Ovary (tissue), 3 donors: ENCODE measurements at regions not wholly inside any gene's neighbourhood (a gene's known extent, or its start where the extent isn't known, plus 50 kb on each side); places are given as distances from the start of the nearest gene placed in this dataset.

ENCODE experiments used
- POLR2A ChIP-seq: fragments of 450-650 bp; IDR thresholded peaks from one replicate; pipeline ENCODE4 v1.6.1; 2017; ENCODE audit warnings: antibody characterized with exemption, mild to moderate bottlenecking, moderate library complexity
- TF ChIP-seq, protein P1 (sequence below), 3 donors: fragments of 450-650 bp in 2 of 3; fragments of 200-600 bp in 1 of 3; IDR thresholded peaks; one replicate each; pipeline versions ENCODE4 v1.5.1 to v1.8.0; 2016 to 2022; ENCODE audit warnings: antibody characterized with exemption in 3 of 3, mild to moderate bottlenecking in 1 of 3
- donor health status: DM: no; HTN: no; CAD: no.

DNA sequence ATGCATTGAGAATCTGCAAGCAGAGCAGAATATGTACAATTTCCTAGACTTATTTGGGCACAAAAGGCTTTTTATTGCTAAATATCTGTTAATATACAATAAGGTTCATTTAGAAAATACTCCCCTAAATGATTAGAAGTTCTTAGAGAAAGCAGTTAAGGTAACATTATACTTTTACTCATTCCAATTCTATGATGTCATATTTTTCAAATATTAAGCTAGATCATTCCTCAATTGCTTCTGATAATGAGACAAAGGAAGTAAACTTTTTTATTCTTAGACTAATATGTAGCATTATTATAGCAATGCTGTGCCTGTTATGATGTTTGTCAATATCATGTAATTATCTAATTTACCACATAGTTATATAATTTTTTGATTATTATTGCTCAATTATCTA is 447.0 kb downstream of the SLC16A7 start:
- TF ChIP-seq, protein P1, sequence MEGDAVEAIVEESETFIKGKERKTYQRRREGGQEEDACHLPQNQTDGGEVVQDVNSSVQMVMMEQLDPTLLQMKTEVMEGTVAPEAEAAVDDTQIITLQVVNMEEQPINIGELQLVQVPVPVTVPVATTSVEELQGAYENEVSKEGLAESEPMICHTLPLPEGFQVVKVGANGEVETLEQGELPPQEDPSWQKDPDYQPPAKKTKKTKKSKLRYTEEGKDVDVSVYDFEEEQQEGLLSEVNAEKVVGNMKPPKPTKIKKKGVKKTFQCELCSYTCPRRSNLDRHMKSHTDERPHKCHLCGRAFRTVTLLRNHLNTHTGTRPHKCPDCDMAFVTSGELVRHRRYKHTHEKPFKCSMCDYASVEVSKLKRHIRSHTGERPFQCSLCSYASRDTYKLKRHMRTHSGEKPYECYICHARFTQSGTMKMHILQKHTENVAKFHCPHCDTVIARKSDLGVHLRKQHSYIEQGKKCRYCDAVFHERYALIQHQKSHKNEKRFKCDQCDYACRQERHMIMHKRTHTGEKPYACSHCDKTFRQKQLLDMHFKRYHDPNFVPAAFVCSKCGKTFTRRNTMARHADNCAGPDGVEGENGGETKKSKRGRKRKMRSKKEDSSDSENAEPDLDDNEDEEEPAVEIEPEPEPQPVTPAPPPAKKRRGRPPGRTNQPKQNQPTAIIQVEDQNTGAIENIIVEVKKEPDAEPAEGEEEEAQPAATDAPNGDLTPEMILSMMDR (IDR thresholded peaks at IDR 0.05) = no peak
- no peak for TF ChIP-seq POLR2A
